ENCODE measurements at regions not wholly inside any gene's neighbourhood (a gene's known extent, or its start where the extent isn't known, plus 50 kb on each side); places are given as distances from the start of the nearest gene placed in this dataset.

DNA sequence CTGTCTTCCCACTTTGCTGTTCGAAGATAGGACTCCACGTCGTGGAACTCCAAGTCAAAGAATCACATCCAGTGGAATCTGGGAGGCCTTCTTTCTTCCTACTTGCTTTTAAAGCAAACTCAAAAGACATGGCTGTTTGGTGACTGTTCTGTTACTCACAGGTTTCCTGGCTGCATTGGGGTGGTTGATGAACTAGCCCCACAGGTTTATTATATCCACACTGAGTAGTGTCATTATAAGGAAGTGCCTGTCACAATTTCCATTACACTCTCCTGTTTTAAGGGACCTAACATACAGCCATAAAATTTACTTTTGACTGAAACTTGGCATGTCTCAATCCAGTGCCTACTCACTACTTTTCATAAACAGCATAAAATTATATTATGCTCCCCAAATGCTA lies 287.3 kb upstream of the SP4 start:
- FAIRE-seq (no peak), DNase-seq (ENCODE audit: insufficient read length, low spot score) (no peak)
- TF ChIP-seq, protein P1, sequence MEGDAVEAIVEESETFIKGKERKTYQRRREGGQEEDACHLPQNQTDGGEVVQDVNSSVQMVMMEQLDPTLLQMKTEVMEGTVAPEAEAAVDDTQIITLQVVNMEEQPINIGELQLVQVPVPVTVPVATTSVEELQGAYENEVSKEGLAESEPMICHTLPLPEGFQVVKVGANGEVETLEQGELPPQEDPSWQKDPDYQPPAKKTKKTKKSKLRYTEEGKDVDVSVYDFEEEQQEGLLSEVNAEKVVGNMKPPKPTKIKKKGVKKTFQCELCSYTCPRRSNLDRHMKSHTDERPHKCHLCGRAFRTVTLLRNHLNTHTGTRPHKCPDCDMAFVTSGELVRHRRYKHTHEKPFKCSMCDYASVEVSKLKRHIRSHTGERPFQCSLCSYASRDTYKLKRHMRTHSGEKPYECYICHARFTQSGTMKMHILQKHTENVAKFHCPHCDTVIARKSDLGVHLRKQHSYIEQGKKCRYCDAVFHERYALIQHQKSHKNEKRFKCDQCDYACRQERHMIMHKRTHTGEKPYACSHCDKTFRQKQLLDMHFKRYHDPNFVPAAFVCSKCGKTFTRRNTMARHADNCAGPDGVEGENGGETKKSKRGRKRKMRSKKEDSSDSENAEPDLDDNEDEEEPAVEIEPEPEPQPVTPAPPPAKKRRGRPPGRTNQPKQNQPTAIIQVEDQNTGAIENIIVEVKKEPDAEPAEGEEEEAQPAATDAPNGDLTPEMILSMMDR (IDR thresholded peaks at IDR 0.05; ENCODE audit: insufficient read depth, missing control alignments) = no peak

- TF ChIP-seq, protein P1 (IDR thresholded peaks at IDR 0.05; ENCODE audit: insufficient read depth, missing control alignments) = no peak
- FAIRE-seq (no peak), DNase-seq (ENCODE audit: insufficient read length, low spot score) (no peak)
Measured at GRCh38 chr7:21141476-21141875, 286.4 kb upstream of the SP4 start.

- DNase-seq (ENCODE audit: insufficient read length, low spot score) (no peak), FAIRE-seq (no peak)
- TF ChIP-seq, protein P1 (IDR thresholded peaks at IDR 0.05; ENCODE audit: insufficient read depth, missing control alignments) = no peak
Measured at GRCh38 chr7:21142081-21142480, 285.8 kb upstream of the SP4 start.

GRCh38 chr7:21146642-21147423 lies 281.1 kb upstream of the SP4 start:
- DNase-seq (ENCODE audit: insufficient read length, low spot score) = no peak
- TF ChIP-seq, protein P1 (IDR thresholded peaks at IDR 0.05; ENCODE audit: insufficient read depth, missing control alignments) = no peak
- FAIRE-seq = no peak

DNA sequence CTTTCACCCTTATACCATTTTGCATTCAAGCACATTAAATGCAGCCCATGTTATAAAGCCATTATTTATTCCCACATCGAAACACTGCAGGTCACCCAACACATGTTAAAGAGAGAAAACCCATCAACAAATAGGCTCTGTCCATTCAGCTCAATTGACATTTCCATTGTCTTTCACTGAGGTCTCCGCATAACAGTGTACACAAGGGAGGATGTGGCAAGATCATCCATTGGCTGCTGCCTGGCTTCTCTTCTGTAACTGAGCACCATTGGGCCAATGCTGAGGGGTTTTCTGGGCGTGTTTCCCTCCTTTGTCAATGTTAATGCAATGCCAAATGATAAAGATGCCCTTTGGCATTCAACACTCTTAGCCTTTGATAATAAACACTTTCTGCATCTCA lies 278.1 kb upstream of the SP4 start:
- FAIRE-seq = no peak
- no peak for DNase-seq (ENCODE audit: insufficient read length, low spot score)
- TF ChIP-seq, protein P1 (IDR thresholded peaks at IDR 0.05; ENCODE audit: insufficient read depth, missing control alignments) = no peak

GRCh38 chr7:21154614-21155013 lies 273.3 kb upstream of the SP4 start:
- DNase-seq (ENCODE audit: insufficient read length, low spot score) = no peak
- no peak for FAIRE-seq
- TF ChIP-seq, protein P1 (IDR thresholded peaks at IDR 0.05; ENCODE audit: insufficient read depth, missing control alignments) = no peak

DNA sequence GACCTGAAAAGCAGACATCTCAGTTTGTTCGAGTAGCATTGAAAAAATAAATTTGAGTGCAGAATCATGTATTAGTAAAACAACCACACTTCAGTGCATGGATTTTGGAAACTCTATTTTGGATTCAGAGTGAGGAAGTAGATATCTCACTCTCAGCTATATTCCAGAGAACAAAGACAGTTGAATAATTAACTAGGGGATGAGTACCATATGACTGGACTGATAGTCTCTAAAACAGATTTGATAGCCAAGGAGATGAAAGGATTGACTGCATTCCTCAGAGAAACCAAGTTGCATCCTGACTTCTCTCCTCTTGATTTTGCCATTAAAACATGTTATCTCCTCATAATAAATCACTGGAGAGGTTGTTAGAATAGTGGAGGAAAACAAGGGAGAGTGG lies 268.4 kb upstream of the SP4 start:
- DNase-seq (ENCODE audit: insufficient read length, low spot score) (no peak), FAIRE-seq (no peak)

More for the DNA sequence above, 268.4 kb upstream of the SP4 start:
- TF ChIP-seq, protein P1 (IDR thresholded peaks at IDR 0.05; ENCODE audit: insufficient read depth, missing control alignments) = no peak
